Esophagus mucosa (tissue), 1 donor: ENCODE measurements at regions not wholly inside any gene's neighbourhood (a gene's known extent, or its start where the extent isn't known, plus 50 kb on each side); places are given as distances from the start of the nearest gene placed in this dataset.

ENCODE experiments used
- ATAC-seq: fragments of 200-7000 bp; cut with Tn5 transposase; one replicate; pipeline ENCODE4 v1.9.1; 2020
- donor health status: DM: yes; HTN: yes; CAD: no.

GRCh38 chr12:76708296-76708695 is 55.6 kb upstream of the ZDHHC17 start:
- no peak for ATAC-seq

DNA sequence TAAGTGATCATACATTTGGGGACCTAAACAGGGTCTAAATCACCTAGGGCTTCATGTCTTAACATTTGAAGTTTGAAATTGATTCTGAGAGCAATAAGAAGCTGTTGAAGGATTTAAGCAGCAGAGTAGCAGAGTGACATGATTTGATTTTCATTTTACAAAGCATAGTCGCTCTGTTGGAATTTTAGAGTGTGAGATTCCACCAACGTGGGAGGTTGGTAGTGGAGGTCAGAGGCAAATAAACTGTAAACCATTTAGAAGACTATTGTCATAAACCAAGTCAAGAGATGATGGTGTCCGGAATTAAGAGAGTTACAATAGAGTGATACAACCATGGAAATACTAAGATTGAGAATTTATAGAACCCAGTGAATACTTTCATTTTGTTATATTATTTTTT is 52.7 kb upstream of the ZDHHC17 start:
- ATAC-seq: no peak

GRCh38 chr12:76713130-76713529 is 50.8 kb upstream of the ZDHHC17 start:
- ATAC-seq: no peak

DNA sequence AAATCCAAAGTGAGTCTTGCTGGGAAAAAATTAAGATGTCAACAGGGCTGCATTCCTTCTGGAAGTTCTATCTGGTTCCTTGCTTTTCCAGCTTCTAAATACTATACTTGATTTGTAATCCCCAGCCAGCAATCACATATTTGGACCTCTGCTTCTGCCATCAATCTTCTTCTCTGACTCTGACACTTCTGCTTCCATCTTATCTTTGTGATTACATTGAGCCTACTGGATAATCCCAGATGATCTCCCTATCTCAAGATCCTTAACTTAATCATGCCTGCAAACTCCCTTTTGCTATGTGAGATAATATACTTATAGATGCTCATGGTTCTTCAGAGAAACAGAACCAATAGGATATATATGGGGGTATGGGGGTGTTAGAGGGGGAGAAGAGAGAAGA is 49.9 kb upstream of the ZDHHC17 start:
- no peak for ATAC-seq
